ENCODE measurements at regions not wholly inside any gene's neighbourhood (a gene's known extent, or its start where the extent isn't known, plus 50 kb on each side); places are given as distances from the start of the nearest gene placed in this dataset.

DNA sequence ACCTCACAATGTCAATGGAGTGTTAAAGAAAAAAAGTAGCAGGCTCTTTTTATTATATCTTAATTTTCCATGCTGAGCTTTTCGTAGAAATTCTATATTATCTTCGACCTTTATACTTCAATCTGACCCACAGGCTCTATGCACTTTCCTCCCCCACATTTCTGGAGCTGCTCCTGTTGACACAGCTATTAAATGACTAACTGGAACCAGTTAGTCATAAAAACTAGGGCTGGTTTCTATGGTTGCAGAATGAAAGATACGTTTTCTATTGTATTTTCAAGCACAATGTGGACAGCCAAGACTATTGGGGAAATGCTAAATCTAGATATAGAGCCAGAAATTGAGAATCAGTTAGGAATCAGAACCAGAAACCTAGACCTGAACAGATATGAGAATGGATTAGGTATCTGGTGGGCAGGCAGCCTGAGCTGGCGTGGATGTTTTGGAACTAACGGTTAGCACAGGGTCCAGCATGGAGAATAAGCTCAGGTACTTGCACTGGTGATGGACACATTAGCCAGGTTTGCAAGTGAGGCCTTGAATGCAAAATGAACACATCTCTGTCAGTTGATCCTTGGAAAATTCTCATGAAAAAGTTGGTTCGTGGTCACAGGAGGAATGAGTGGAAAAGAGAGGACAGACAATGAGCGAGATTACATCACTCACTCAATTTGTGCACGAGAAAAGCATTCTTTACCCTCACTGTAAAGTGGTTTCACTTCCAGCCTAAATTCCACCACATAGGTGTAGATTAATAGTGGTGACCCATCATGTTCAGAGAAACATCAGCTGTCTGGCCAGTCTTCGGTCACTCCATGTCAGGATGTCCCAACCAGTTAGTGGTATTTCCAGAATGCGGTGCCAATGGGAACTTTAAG is 144.6 kb upstream of the EPHA4 start:
- 0 out of 2 replicates have a peak overlapping the region, but pooled peaks have one; percentile 16 for H3K27ac ChIP-seq
- TF ChIP-seq, protein P1, sequence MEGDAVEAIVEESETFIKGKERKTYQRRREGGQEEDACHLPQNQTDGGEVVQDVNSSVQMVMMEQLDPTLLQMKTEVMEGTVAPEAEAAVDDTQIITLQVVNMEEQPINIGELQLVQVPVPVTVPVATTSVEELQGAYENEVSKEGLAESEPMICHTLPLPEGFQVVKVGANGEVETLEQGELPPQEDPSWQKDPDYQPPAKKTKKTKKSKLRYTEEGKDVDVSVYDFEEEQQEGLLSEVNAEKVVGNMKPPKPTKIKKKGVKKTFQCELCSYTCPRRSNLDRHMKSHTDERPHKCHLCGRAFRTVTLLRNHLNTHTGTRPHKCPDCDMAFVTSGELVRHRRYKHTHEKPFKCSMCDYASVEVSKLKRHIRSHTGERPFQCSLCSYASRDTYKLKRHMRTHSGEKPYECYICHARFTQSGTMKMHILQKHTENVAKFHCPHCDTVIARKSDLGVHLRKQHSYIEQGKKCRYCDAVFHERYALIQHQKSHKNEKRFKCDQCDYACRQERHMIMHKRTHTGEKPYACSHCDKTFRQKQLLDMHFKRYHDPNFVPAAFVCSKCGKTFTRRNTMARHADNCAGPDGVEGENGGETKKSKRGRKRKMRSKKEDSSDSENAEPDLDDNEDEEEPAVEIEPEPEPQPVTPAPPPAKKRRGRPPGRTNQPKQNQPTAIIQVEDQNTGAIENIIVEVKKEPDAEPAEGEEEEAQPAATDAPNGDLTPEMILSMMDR (conservative IDR thresholded peaks at IDR 0.05): no peak

DNA sequence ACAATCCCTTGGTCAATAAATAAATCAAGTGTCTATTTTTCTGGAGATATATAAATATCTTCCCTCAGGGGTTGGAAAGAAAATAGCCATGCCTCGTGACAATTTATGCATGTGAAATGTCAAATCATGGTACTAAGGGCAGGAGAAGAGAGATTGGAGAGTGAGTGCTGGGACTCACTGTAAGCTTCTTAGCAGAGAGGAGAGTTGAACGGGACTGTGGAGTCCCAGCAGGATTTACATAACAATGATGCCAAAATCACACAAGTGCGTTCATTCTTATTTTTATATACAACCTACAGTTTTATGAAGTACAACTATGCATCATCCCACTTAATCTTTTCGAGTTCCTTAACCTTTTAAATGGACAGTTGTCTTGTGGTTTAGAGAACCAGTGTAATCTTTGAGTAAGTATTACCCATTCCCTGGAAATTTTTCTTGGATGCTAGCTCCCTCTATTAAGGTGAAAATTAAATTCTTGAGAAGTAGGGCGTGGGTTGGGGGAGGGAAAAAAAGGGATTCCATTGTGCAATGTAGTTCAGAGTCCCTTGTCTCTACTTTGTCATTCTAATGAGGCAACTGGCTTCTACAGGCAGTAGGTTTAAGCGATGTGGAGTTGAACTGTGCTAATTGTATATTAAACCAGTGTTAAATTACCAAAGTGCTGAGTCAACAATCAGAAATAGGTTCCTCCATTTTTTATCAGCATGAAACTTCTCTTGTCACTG is 143.6 kb upstream of the EPHA4 start:
- H3K27ac ChIP-seq: no peak overlapping the region

DNA sequence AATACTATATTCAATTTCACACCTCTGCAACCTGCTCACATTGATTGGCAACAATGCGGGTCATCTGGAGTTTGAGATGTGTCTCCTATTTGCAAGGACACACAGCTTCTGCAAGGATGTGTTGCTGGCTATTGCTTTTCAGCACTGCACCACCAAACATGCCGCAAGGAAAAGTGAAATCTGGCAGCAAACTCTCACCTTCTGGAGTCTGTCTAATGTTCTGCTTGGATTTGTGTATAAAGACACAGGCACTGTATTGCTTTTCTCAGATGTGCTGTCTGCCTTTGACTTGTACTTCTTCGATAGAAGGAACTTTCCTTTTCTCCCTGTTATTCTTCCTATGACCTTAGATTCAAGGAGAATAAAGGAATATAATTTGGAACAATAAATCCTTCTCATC is 138.6 kb upstream of the EPHA4 start:
- TF ChIP-seq, protein P1 (conservative IDR thresholded peaks at IDR 0.05): no peak
- no peak overlapping the region for H3K27ac ChIP-seq

More for the DNA sequence above, 143.6 kb upstream of the EPHA4 start:
- TF ChIP-seq, protein P1 (conservative IDR thresholded peaks at IDR 0.05): no peak

DNA sequence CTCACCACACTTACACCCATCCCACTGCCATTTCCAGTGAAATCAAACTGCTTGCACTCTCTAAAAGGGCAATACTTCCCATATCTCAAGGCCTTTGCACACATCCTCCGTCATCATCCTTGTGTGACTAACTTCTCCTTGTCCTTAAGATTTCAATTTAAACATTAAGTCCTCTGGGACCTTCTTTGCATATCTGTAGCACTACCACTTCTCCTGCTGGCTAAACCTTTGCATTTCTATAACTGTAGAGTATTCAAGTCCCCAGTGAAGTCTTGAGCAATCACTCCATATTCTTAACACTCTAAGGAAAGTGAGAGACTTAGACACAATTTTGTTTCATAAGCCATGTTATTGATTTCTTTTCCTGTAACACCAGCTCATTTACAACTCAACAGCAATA is 136.8 kb upstream of the EPHA4 start:
- TF ChIP-seq, protein P1 (conservative IDR thresholded peaks at IDR 0.05): no peak
- H3K27ac ChIP-seq: no peak overlapping the region

DNA sequence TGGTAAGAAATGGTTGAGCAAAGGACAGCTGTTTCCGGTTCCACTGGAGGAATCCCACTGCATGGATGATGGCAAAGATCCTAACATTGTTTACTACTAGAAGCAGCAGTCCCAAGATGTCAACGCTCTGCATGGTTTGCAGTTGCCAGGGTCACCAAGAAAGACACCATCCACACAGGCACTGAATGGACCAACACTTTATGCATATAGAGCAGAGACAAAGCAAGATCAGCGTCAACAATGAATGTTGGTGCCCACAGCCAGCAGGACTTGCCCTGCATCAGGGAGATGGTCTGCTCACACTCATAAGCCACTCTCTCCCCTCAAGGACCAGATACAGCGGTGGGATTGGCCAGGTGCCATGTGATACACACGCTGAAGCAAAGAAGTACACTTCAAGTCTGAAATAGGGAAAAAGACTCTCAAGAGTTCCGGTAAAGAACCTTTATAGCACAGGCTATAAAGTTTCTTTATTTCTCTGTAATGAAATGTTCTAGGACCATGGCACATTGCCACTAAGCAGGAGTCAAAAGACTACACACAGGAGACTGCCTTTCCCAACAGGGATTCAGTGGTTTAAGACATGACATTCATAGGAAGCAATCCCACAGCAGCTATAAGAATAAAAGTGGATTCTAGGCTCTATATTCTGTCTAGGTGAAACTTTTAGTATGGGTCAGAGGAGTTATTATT is 133.2 kb upstream of the EPHA4 start:
- TF ChIP-seq, protein P1 (conservative IDR thresholded peaks at IDR 0.05): no peak
- no peak overlapping the region for H3K27ac ChIP-seq

DNA sequence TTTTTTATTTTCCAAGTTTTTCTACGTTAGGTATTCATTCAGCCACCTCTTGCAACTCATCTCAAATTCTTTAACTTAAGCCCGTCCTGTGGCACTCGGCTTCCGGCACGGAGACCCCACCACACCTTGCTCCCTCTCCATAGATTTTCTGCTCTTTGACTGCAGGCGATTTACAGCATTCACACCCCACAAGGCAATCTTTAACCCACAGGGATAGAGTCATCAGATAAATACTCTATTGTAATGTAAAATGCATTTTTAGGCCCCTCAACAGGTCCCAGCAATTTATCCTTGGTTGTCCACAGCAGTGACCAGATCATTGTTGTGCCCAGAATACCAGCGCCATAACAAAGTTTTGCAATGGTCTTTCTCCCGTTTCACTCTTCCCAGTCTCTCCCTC is 132.3 kb upstream of the EPHA4 start:
- H3K27ac ChIP-seq: no peak overlapping the region
- TF ChIP-seq, protein P1 (conservative IDR thresholded peaks at IDR 0.05): no peak

DNA sequence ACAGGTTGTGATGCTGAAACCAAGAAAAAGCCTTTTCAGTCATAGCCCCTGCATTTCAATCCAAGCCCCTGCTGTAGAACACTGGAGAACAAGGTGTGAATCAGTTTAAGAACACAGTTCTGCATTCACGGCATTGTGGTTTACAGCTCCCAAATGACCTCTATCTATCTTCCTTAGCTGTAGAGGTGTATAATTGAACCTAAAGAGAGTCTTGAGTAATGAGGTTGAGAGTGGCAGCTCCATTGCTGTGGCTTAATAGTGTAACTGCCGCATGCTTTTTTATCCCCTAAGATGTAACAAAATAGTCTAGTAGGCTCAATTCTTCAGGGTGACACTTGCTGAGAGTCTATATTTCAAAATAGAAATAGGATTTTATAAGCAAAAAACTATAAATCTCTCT is 121.3 kb upstream of the EPHA4 start:
- TF ChIP-seq, protein P1 (conservative IDR thresholded peaks at IDR 0.05): no peak
- H3K27ac ChIP-seq: no peak overlapping the region
